KOPT-K1 (cell line): ENCODE measurements at regions not wholly inside any gene's neighbourhood (a gene's known extent, or its start where the extent isn't known, plus 50 kb on each side); places are given as distances from the start of the nearest gene placed in this dataset.

Experiments
- H3K27ac ChIP-seq: fragments of 200-600 bp; sonication (generic); 2 replicates; pipeline ENCODE4 v1.5.1; 2016; ENCODE audit warnings: antibody characterized with exemption, mild to moderate bottlenecking, low read depth, low read length; ENCODE audit not compliant: poor library complexity, severe bottlenecking
- H3K36me3 ChIP-seq: fragments of 200-600 bp; sonication (generic); 2 replicates; pipeline ENCODE4 v1.5.1; 2017; ENCODE audit warnings: antibody characterized with exemption, mild to moderate bottlenecking, low read length, moderate library complexity; ENCODE audit not compliant: insufficient read depth
- H3K9me3 ChIP-seq: fragments of 200-600 bp; sonication (generic); 2 replicates; pipeline ENCODE4 v1.5.1; 2017; ENCODE audit warnings: antibody characterized with exemption, low read length, mild to moderate bottlenecking; ENCODE audit not compliant: insufficient read depth, poor library complexity, severe bottlenecking

DNA sequence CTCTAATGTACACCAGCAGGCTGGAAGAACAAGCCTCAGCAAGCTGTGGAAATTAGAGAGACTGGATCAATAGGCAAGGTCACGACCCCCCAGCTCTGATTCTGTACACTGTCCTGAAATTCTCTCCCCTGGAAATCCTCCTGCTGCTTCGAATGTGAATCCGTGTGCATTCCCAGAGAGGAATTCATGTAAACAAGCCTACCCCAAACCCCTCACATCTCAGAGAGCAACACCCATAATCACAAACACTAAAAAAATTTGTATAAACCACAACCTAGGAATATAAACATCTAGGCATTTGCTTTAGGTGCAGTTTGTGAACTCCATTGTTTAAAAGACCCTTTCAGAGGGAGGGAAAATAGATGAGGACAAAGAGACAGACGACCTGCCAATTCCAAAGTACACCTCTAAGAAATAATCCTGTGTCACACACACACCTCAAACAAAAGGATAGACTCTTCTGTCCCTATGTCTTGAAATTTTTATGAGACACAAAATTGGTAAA lies 325.2 kb downstream of the WDR72 start:
- no peak overlapping the region for H3K27ac ChIP-seq
- no peaks in the 10 kb centered on the region for H3K36me3 ChIP-seq
- H3K9me3 ChIP-seq: no peaks in the 10 kb centered on the region

DNA sequence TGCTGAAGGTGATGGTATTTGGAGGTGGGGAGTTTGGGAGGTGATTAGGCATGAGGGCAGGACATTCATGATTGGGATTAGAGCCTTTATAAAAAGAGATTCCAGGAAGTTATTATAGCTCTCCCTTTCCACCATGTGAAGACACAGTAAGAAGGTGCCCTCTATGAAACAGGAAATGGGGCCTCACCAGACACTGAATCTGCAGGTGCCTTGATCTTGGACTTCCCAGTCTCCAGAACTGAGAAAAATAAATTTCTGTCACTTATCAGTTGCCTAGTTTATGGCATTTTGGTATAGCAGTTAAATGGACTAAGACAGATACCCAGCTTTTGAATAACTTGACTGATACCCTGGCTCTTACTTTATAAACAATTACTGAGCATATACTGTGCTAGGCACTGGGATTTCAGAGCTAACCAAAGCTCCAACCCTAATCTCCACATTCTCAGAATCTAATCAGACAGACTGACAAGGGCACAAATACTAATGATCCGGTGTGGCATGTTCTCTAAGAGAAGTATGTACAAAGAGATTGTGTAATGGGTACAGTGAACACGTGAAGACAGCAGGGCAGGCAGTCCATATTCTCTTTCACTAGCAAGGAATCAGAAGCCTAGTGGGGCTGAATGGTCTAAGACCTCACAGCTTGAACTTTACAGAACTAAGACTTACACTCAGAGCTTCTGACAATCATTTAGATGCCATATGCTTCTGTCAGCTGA lies 343.1 kb downstream of the WDR72 start:
- Histone ChIP-seq H3K9me3 (no peaks in the 10 kb centered on the region), H3K36me3 (no peaks in the 10 kb centered on the region), H3K27ac (no peak overlapping the region)

DNA sequence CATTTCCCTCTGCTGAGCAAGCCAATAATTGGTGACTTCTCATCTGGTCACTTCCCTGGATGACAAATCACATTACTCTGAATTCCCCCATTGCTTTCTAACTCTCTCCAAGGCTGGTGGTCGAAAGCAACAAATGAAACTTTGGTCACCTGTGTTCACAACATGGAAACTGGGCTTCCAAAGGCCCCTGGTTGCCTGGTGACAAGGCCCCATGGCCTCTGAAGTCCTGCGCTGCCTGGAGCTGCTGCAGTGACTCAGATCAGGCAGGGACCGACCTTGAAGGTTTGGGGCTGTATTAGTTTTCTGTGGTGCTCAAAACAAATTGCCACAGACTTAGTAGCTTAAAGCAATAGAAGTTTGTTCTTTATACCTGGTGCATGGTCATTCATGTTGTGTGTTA lies 345.3 kb downstream of the WDR72 start:
- H3K36me3 ChIP-seq: no peaks in the 10 kb centered on the region
- H3K9me3 ChIP-seq: no peaks in the 10 kb centered on the region
- H3K27ac ChIP-seq: no peak overlapping the region

- H3K27ac ChIP-seq: no peak overlapping the region
- no peaks in the 10 kb centered on the region for H3K9me3 ChIP-seq
- H3K36me3 ChIP-seq: no peaks in the 10 kb centered on the region
These were observed 346.9 kb downstream of the WDR72 start for GRCh38 chr15:53412542-53412941.

DNA sequence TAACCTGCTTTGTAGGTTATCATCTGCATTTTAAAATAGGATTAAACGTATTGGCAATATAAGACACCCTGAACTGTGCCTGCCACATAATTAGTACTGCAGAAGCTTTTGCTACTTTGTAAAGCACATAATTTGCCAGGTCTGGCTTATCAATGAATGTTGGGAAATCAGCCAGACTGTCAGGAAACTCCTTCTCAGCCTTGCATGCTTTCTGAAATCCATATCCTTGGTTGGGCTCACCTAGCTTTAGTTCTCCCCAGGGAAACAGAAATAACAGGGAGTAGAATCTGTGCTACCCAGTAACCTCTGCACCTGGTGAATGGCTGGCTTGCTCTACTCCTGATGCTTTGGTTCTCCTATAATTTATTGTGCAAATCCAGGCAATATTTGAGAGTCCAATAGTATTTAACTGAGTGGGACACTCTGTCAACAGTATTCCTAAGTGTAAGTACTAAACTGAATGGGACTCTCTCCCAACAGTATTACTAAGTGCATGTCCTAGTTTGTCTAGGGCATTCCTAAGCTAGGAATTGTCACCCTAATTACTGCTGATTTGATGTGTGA lies 354.5 kb downstream of the WDR72 start:
- Histone ChIP-seq H3K36me3 (no peaks in the 10 kb centered on the region), H3K27ac (no peak overlapping the region), H3K9me3 (no peaks in the 10 kb centered on the region)

DNA sequence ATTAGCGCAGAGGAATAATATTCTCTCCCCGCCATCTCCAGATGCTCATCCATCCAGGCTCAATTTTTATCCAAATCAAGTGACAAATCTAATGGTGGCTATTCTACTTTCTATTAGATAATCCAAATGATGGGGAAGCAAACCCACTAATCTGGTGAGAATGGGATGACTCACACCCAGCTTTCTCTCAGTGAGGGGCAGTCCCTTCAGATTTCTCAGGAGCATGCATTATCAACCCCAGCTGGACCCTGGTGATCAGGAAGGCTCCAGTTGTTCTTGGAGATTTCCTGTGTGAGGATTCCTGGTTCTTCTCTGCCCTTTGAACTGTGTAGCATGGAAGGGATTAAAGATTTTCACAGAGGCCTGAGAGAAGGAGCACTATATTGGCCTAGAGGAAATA lies 358.0 kb downstream of the WDR72 start:
- H3K9me3 ChIP-seq: no peaks in the 10 kb centered on the region
- no peaks in the 10 kb centered on the region for H3K36me3 ChIP-seq
- no peak overlapping the region for H3K27ac ChIP-seq

- H3K36me3 ChIP-seq: no peaks in the 10 kb centered on the region
- H3K27ac ChIP-seq: no peak overlapping the region
- no peaks in the 10 kb centered on the region for H3K9me3 ChIP-seq
These were observed 358.5 kb downstream of the WDR72 start for GRCh38 chr15:53400986-53401385.

DNA sequence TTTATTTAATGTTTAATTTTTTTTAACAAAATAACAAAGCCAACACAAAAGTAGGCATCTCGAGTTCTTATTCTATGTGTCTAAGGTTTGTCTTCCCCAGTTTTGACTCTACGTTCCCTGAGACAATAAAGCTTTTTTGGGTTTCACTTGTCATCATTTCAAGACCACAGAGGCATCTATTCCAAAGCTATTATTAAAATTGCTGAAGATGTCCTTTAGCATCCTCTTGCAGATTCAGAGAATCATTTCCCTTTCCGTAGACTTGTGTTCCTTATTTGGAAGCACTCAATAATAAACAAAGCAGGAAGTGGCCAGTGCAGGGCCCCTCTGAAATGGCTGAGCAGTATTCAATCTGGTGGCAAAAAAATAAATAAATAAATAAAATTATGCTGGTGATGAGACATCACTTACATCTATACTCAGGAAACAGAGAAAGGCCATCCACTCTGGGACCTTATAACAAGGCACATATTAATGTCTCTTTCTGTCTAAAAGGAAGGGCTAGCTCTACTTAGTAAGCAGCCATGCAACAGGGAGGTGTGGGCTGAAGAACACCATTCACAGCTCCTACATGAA lies 362.3 kb downstream of the WDR72 start:
- H3K36me3 ChIP-seq: no peaks in the 10 kb centered on the region
- H3K27ac ChIP-seq: no peak overlapping the region
- no peaks in the 10 kb centered on the region for H3K9me3 ChIP-seq

- Histone ChIP-seq H3K9me3 (no peaks in the 10 kb centered on the region), H3K36me3 (no peaks in the 10 kb centered on the region), H3K27ac (no peak overlapping the region)
These were observed 363.6 kb downstream of the WDR72 start for GRCh38 chr15:53395871-53396270.

DNA sequence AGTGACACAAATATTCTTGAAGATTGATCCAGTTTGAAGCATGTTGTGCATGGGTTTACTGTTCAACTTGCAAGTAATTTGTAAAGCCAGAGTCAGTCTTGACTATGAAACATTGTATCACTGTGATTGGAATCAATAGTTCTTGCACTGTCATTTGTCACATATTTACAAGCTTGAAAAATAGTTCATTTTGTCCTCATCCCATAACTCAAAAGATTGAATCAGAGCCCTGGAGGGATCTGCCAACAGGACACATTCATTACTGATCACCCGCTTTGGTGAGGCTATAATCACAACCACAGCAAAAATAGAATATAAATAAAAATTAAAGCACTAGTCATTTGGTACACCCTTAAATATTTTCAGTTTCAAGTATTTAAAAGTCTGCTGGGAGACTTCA lies 368.9 kb downstream of the WDR72 start:
- Histone ChIP-seq H3K9me3 (no peaks in the 10 kb centered on the region), H3K36me3 (no peaks in the 10 kb centered on the region)

GRCh38 chr15:53389271-53390037 lies 370.0 kb downstream of the WDR72 start:
- H3K9me3 ChIP-seq: no peaks in the 10 kb centered on the region
- H3K36me3 ChIP-seq: no peaks in the 10 kb centered on the region
- no peak overlapping the region for H3K27ac ChIP-seq

More for the DNA sequence above, 368.9 kb downstream of the WDR72 start:
- H3K27ac ChIP-seq: no peak overlapping the region

GRCh38 chr15:53384417-53384816 lies 375.0 kb downstream of the WDR72 start:
- Histone ChIP-seq H3K36me3 (no peaks in the 10 kb centered on the region), H3K27ac (no peak overlapping the region), H3K9me3 (no peaks in the 10 kb centered on the region)

GRCh38 chr15:53378096-53378800 lies 381.2 kb downstream of the WDR72 start:
- Histone ChIP-seq H3K36me3 (no peaks in the 10 kb centered on the region), H3K9me3 (no peaks in the 10 kb centered on the region), H3K27ac (no peak overlapping the region)

- no peak overlapping the region for H3K27ac ChIP-seq
- no peaks in the 10 kb centered on the region for H3K36me3 ChIP-seq
- H3K9me3 ChIP-seq: no peaks in the 10 kb centered on the region
These were observed 391.7 kb downstream of the WDR72 start for GRCh38 chr15:53367740-53368139.

DNA sequence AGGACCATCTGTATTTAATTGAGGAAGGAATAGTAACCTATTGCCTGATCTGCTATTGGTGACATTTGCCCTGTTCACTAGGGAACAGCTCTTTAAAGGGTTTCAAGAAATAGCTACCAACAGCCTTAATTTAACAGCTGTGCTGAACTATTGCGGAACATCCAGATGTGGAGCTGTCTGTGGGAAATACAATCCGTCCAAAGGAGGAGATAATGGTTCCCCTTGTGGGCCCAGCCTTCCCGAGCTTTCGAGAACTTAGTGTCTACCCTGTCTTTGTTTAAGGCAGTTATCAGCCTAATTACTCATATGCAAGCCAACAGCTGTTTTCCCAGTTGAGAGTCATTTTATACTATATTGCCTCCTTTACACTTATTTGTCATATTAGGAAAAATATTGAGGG lies 398.6 kb downstream of the WDR72 start:
- H3K9me3 ChIP-seq: no peaks in the 10 kb centered on the region
- no peak overlapping the region for H3K27ac ChIP-seq
- no peaks in the 10 kb centered on the region for H3K36me3 ChIP-seq
